CD14-positive monocyte (primary cell): ENCODE measurements at regions not wholly inside any gene's neighbourhood (a gene's known extent, or its start where the extent isn't known, plus 50 kb on each side); places are given as distances from the start of the nearest gene placed in this dataset.

Experiments
- DNase-seq, 3 donors: peaks; one replicate each; pipeline ENCODE4 v3.0.0-alpha.2; 2011 to 2022
- H2AFZ ChIP-seq: 2 replicates; pipeline ENCODE4 v1.6.0; 2012; ENCODE audit warnings: mild to moderate bottlenecking, low read depth, low read length, inconsistent platforms; ENCODE audit not compliant: insufficient read depth, poor library complexity, severe bottlenecking
- H3K27ac ChIP-seq, 2 donors: 1 replicate in 1 of 2; 2 replicates in 1 of 2; pipeline ENCODE4 v1.5.1; 2012 to 2013; ENCODE audit warnings: low read length in 2 of 2, control low read depth in 1 of 2, inconsistent platforms in 1 of 2, low read depth in 1 of 2, mild to moderate bottlenecking in 1 of 2
- H3K27me3 ChIP-seq, 2 donors: one replicate each; pipeline versions ENCODE4 v1.6.0 to v1.6.1; 2011 to 2013; ENCODE audit warnings: low read length in 2 of 2; ENCODE audit not compliant: control insufficient read depth in 2 of 2, insufficient read depth in 2 of 2
- H3K36me3 ChIP-seq, 2 donors: replicated peaks in 1 of 2; 1 replicate in 1 of 2; 2 replicates in 1 of 2; pipeline versions ENCODE4 v1.5.1 to v1.6.1; 2012 to 2013; ENCODE audit warnings: low read length in 2 of 2, control low read depth in 1 of 2, inconsistent platforms in 1 of 2, mild to moderate bottlenecking in 1 of 2; ENCODE audit not compliant: insufficient read depth in 2 of 2, control insufficient read depth in 1 of 2
- H3K4me1 ChIP-seq, 2 donors: 1 replicate in 1 of 2; 2 replicates in 1 of 2; pipeline versions ENCODE4 v1.5.1 to v1.6.1; 2012 to 2013; ENCODE audit warnings: low read length in 2 of 2, control low read depth in 1 of 2, inconsistent platforms in 1 of 2, mild to moderate bottlenecking in 1 of 2, moderate library complexity in 1 of 2; ENCODE audit not compliant: insufficient read depth in 2 of 2, control insufficient read depth in 1 of 2
- H3K4me2 ChIP-seq: replicated peaks from 2 replicates; pipeline ENCODE3; 2012; ENCODE audit warnings: low read length, moderate library complexity, mild to moderate bottlenecking; ENCODE audit not compliant: poor library complexity, severe bottlenecking; ENCODE audit errors: extremely low read depth
- H3K4me3 ChIP-seq, 3 experiments: fragments of 200-600 bp in 1 of 3; sonication (generic) in 1 of 3; replicated peaks in 1 of 3; 1 replicate in 2 of 3; 2 replicates in 1 of 3; pipeline ENCODE4 v1.5.1; 2011 to 2013; ENCODE audit warnings: low read length in 3 of 3, mild to moderate bottlenecking in 3 of 3, control low read depth in 2 of 3, low read depth in 2 of 3, inconsistent platforms in 1 of 3, moderate library complexity in 1 of 3
- H3K79me2 ChIP-seq: 2 replicates; pipeline ENCODE4 v1.6.0; 2012; ENCODE audit warnings: mild to moderate bottlenecking, control low read depth, inconsistent platforms, low read length, moderate library complexity; ENCODE audit not compliant: insufficient read depth
- H3K9ac ChIP-seq: 2 replicates; pipeline ENCODE4 v1.6.0; 2017; ENCODE audit warnings: low read length, mild to moderate bottlenecking; ENCODE audit not compliant: insufficient read depth, poor library complexity, severe bottlenecking
- H3K9me3 ChIP-seq, 2 donors: replicated peaks in 1 of 2; 1 replicate in 1 of 2; 2 replicates in 1 of 2; pipeline versions ENCODE4 v1.5.1 to v1.6.1; 2012 to 2013; ENCODE audit warnings: low read length in 2 of 2, control low read depth in 1 of 2; ENCODE audit not compliant: control insufficient read depth in 1 of 2, insufficient read depth in 1 of 2
- H4K20me1 ChIP-seq: 2 replicates; pipeline ENCODE4 v1.6.0; 2012; ENCODE audit warnings: mild to moderate bottlenecking, low read length, control low read depth, moderate library complexity; ENCODE audit not compliant: insufficient read depth
- H3K27ac Mint-ChIP-seq, 7 donors: one replicate each; pipeline ENCODE4 v1.8.0; 2020; ENCODE audit warnings: mild to moderate bottlenecking in 7 of 7, mixed read lengths in 7 of 7, moderate library complexity in 6 of 7, inconsistent platforms in 2 of 7
- H3K27me3 Mint-ChIP-seq, 3 donors: one replicate each; pipeline ENCODE4 v1.8.0; 2021 to 2022; ENCODE audit warnings: low read depth in 3 of 3, mild to moderate bottlenecking in 3 of 3, mixed read lengths in 3 of 3, moderate library complexity in 3 of 3, inconsistent platforms in 1 of 3
- H3K36me3 Mint-ChIP-seq, 2 donors: one replicate each; pipeline ENCODE4 v1.8.0; 2020; ENCODE audit warnings: mixed read lengths in 2 of 2, inconsistent platforms in 1 of 2, mild to moderate bottlenecking in 1 of 2
- H3K4me1 Mint-ChIP-seq: one replicate; pipeline ENCODE4 v1.8.0; 2020; ENCODE audit warnings: mild to moderate bottlenecking, mixed read lengths
- H3K4me3 Mint-ChIP-seq, 2 donors: one replicate each; pipeline ENCODE4 v1.8.0; 2020; ENCODE audit warnings: mild to moderate bottlenecking in 2 of 2, mixed read lengths in 2 of 2, moderate library complexity in 1 of 2
- H3K9me3 Mint-ChIP-seq, 7 donors: one replicate each; pipeline ENCODE4 v1.8.0; 2020 to 2022; ENCODE audit warnings: mixed read lengths in 7 of 7, mild to moderate bottlenecking in 6 of 7, moderate library complexity in 6 of 7, inconsistent platforms in 2 of 7
- WGBS: methylation state at CpG from one replicate; pipeline ENCODE4 v1.1.5; 2013; ENCODE audit warnings: missing lambda C conversion rate; ENCODE audit not compliant: insufficient coverage; 5-methylcytosine and 5-hydroxymethylcytosine counted together
- intact Hi-C, 2 donors: fragments of 100-400 bp; cut with micrococcal nuclease; formaldehyde crosslinking; loops; one replicate each; pipeline versions ENCODE4 v1.15.0 to v1.15.1; 2023
- TF ChIP-seq, protein P1 (sequence below): fragments of 200-600 bp; IDR thresholded peaks from one replicate; pipeline ENCODE4 v1.8.0; 2022; ENCODE audit warnings: antibody characterized with exemption, mild to moderate bottlenecking

DNA sequence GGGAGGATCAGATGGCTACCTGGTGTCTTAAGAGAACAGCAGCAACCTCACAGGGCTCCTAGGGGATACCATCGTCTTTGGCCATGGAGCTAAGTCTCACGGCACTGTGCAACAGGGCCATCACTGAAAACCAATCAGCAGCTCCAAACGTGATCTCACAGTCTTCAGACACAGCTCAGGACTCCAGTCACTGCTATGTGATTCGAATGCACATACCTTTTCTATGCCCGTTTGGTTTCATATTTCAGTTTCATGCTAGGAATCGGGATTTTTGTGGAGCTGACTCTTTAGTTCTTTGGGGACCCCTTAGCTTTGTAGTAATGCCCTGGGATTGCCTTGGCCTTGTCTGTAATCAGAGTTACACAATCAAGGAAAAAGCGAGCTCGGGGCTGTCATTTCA is 162.8 kb upstream of the CDH11 start:
- intact Hi-C loops = no loop called here
- WGBS = 92% methylated on average over 6 of the region's 8 CpGs

DNA sequence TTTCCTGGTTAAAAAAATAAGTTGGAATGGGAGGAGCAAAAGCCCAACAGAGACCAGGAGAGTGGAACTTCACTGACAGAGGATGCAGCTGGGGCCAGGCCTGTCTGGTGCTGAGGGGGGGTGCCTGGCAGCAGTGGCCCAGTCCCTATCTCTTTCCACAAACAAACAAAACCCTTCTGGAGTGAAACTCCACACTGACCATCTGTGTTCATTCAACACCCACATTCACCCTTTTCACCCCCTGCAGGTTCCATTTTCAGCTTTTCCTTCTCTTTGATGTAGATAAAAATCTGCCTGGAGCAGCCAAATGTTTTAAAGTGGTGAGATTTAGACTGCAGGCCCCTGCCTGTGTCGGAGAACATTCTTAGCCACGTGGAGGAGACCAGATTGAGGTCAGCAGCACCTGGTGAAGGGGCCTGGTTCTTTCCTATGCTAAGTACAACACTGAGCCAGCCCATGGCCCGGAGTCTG is 161.4 kb upstream of the CDH11 start:
- Mint-ChIP-seq H3K27ac (no peak overlapping the region), H3K27me3 (peaks cover 0 to 2% (median 0%) of the 10 kb centered on the region in 3 donors), H3K36me3 (no peaks in the 10 kb centered on the region), H3K4me1 (no peaks in the 10 kb centered on the region), H3K4me3 (no peak overlapping the region), H3K9me3 (no peaks in the 10 kb centered on the region)
- Histone ChIP-seq H3K9me3 (no peaks in the 10 kb centered on the region), H3K4me1 (no peaks in the 10 kb centered on the region), H2AFZ (no peak overlapping the region), H3K27me3 (no peaks in the 10 kb centered on the region), H3K9ac (no peak overlapping the region), H3K4me3 (no peak overlapping the region), H3K36me3 (no peaks in the 10 kb centered on the region), H3K27ac (no peak overlapping the region), H3K79me2 (no peaks in the 10 kb centered on the region), H3K4me2 (no peak overlapping the region), H4K20me1 (no peaks in the 10 kb centered on the region)
- DNase-seq = no peak
- intact Hi-C loops = no loop called here
- 54% methylated on average over 2 of the region's 3 CpGs for WGBS
- TF ChIP-seq, protein P1, sequence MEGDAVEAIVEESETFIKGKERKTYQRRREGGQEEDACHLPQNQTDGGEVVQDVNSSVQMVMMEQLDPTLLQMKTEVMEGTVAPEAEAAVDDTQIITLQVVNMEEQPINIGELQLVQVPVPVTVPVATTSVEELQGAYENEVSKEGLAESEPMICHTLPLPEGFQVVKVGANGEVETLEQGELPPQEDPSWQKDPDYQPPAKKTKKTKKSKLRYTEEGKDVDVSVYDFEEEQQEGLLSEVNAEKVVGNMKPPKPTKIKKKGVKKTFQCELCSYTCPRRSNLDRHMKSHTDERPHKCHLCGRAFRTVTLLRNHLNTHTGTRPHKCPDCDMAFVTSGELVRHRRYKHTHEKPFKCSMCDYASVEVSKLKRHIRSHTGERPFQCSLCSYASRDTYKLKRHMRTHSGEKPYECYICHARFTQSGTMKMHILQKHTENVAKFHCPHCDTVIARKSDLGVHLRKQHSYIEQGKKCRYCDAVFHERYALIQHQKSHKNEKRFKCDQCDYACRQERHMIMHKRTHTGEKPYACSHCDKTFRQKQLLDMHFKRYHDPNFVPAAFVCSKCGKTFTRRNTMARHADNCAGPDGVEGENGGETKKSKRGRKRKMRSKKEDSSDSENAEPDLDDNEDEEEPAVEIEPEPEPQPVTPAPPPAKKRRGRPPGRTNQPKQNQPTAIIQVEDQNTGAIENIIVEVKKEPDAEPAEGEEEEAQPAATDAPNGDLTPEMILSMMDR = no peak

More for the DNA sequence above, 162.8 kb upstream of the CDH11 start:
- H3K79me2 ChIP-seq = no peaks in the 10 kb centered on the region
- Mint-ChIP-seq H3K27me3 (peaks cover 0 to 2% (median 0%) of the 10 kb centered on the region in 3 donors), H3K4me1 (no peaks in the 10 kb centered on the region), H3K9me3 (no peaks in the 10 kb centered on the region), H3K4me3 (no peak overlapping the region), H3K27ac (no peak overlapping the region), H3K36me3 (no peaks in the 10 kb centered on the region)
- H3K27ac ChIP-seq = no peak overlapping the region
- H3K9me3 ChIP-seq = no peaks in the 10 kb centered on the region
- no peaks in the 10 kb centered on the region for H3K4me1 ChIP-seq
- H2AFZ ChIP-seq = no peak overlapping the region
- no peak overlapping the region for H3K4me3 ChIP-seq
- H3K9ac ChIP-seq = no peak overlapping the region
- no peaks in the 10 kb centered on the region for H3K27me3 ChIP-seq
- no peaks in the 10 kb centered on the region for H4K20me1 ChIP-seq
- H3K4me2 ChIP-seq = no peak overlapping the region
- TF ChIP-seq, protein P1 = no peak
- no peak for DNase-seq
- no peaks in the 10 kb centered on the region for H3K36me3 ChIP-seq
